Stimulated activated naive CD8-positive, alpha-beta T cell treated with anti-CD3 and anti-CD28 coated beads, Interleukin-15, Interleukin-2, amounts not matched to agents 100 ng/mL and 50 ng/mL, for 24 hours (primary cell): ENCODE measurements at regions not wholly inside any gene's neighbourhood (a gene's known extent, or its start where the extent isn't known, plus 50 kb on each side); places are given as distances from the start of the nearest gene placed in this dataset.
A peak's percentile ranks its signal among the peaks of the same experiment; 100 is the strongest.

Experiments used
- H3K27ac Mint-ChIP-seq: one replicate; pipeline ENCODE4 v1.8.0; 2021; ENCODE audit warnings: mild to moderate bottlenecking, mixed read lengths
- H3K27me3 Mint-ChIP-seq: one replicate; pipeline ENCODE4 v1.8.0; 2021; ENCODE audit warnings: mixed read lengths
- H3K36me3 Mint-ChIP-seq: one replicate; pipeline ENCODE4 v1.8.0; 2021; ENCODE audit warnings: low read depth, mixed read lengths
- H3K4me1 Mint-ChIP-seq: one replicate; pipeline ENCODE4 v1.8.0; 2021; ENCODE audit warnings: low read depth, mixed read lengths
- H3K4me3 Mint-ChIP-seq: one replicate; pipeline ENCODE4 v1.8.0; 2021; ENCODE audit warnings: mild to moderate bottlenecking, mixed read lengths
- H3K9me3 Mint-ChIP-seq: one replicate; pipeline ENCODE4 v1.8.0; 2021; ENCODE audit warnings: mixed read lengths

- no peaks in the 10 kb centered on the region for H3K27me3 Mint-ChIP-seq
- no peaks in the 10 kb centered on the region for H3K4me1 Mint-ChIP-seq
- no peaks in the 10 kb centered on the region for H3K36me3 Mint-ChIP-seq
- peaks cover under 1% of the 10 kb centered on the region for H3K9me3 Mint-ChIP-seq
- no peak overlapping the region for H3K4me3 Mint-ChIP-seq
- no peak overlapping the region for H3K27ac Mint-ChIP-seq
Observed at GRCh38 chr1:181409981-181410380, 73.3 kb upstream of the CACNA1E start.

GRCh38 chr1:181412746-181413145, 70.6 kb upstream of the CACNA1E start:
- Mint-ChIP-seq H3K27me3 (no peaks in the 10 kb centered on the region), H3K36me3 (no peaks in the 10 kb centered on the region), H3K9me3 (peaks cover 3% of the 10 kb centered on the region), H3K4me1 (no peaks in the 10 kb centered on the region), H3K27ac (no peak overlapping the region), H3K4me3 (no peak overlapping the region)

DNA sequence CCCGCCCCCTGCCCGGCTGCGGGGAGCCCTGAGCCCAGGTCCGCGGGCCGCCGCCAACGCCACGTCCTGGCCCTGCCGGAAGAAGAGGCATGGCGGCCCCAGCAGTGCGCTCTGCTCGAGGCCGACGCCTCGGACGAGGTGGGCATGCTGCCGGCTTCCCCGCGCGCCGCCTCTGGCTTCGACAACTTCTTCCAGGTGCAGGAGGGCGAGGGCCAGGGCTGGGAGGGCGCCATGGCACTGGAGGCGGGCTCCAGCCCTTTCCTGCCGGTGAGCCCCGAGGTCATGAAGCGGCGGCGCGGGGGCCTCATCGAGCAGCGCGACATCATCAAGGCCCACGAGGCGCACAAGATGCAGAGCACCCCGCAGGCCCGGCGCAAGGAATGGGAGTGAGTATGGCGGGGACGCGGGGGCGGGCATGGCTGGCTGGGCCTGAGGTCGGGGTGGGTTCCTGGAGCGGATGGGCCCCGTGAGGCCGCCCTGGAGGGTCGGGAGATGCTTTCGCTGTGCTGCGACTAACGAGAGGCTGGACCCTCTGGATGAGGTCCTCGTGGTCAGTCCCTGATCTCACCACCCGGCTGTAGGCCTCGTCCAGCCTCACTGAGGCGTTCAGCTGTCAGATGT, 70.0 kb upstream of the CACNA1E start:
- Mint-ChIP-seq H3K4me1 (no peaks in the 10 kb centered on the region), H3K36me3 (no peaks in the 10 kb centered on the region), H3K9me3 (peaks cover 3% of the 10 kb centered on the region), H3K27me3 (no peaks in the 10 kb centered on the region), H3K4me3 (no peak overlapping the region), H3K27ac (no peak overlapping the region)

- H3K27ac Mint-ChIP-seq: no peak overlapping the region
- H3K4me1 Mint-ChIP-seq: no peaks in the 10 kb centered on the region
- H3K27me3 Mint-ChIP-seq: no peaks in the 10 kb centered on the region
- H3K4me3 Mint-ChIP-seq: no peak overlapping the region
- H3K36me3 Mint-ChIP-seq: no peaks in the 10 kb centered on the region
- peaks cover 3% of the 10 kb centered on the region for H3K9me3 Mint-ChIP-seq
Observed at GRCh38 chr1:181413836-181414235, 69.5 kb upstream of the CACNA1E start.

DNA sequence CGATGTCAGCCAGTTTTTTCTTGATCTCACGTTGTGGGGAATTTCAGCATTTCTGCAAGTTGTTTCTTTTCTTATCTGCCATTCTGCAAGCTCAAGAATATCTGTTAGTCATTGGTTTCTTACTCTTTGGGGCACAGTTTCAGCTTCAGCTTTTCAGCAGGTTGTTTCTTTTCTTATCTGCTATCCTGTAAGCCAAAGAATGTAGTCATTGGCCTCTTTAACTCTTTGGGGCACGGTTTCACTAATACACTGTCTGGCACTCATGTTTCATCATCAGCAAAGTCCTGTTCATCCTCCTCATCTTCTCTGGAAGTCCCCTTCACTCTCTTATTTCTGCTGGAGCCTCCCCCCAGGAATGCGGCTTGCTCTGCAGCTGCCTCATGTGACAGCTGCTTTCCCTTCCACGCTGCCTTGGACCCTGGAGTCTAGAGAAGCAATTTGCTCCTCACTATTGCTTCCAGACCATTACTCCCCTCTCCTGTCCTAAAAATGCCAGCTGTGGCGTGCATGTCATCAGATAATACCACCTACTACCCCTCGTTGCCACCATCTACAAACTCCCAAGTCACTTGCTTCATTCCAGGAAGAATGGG, 67.0 kb upstream of the CACNA1E start:
- Mint-ChIP-seq H3K9me3 (peaks cover 3% of the 10 kb centered on the region), H3K4me1 (no peaks in the 10 kb centered on the region), H3K27ac (no peak overlapping the region), H3K27me3 (no peaks in the 10 kb centered on the region), H3K36me3 (no peaks in the 10 kb centered on the region), H3K4me3 (no peak overlapping the region)

GRCh38 chr1:181417915-181418314, 65.4 kb upstream of the CACNA1E start:
- Mint-ChIP-seq H3K9me3 (peaks cover 3% of the 10 kb centered on the region), H3K4me1 (no peaks in the 10 kb centered on the region), H3K27ac (no peak overlapping the region), H3K36me3 (no peaks in the 10 kb centered on the region), H3K4me3 (no peak overlapping the region), H3K27me3 (no peaks in the 10 kb centered on the region)

DNA sequence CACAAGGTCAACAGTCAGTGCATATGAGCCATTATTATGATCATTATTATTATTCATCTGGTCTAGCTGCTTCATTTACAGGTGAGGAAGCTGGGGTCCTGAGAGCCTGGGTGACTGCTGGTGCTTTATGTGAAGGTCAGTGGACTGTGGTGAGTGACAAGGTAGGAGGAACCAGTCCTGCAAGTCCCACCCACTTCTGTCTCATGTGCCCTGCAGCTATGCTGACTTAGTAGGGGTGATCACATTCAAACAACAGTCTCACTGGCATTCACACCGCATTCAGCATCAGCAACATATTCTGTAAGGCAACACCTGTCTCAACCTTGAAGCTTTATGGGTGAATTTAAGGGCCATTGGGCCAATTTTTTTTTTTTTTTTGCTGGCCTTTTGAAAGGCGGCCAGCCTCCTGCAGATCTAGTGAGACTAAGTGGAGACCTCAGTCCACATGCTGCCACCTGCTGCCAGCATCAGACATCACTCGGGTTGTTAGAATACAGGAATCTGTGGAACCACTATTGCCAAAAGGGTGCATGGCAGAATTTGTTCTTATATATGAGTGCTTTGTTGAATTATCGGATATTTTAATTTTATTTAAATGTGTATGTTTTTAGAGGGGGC, 59.9 kb upstream of the CACNA1E start:
- H3K4me1 Mint-ChIP-seq: peaks cover 6% of the 10 kb centered on the region
- H3K27me3 Mint-ChIP-seq: peaks cover 21% of the 10 kb centered on the region
- no peak overlapping the region for H3K27ac Mint-ChIP-seq
- no peak overlapping the region for H3K4me3 Mint-ChIP-seq
- no peaks in the 10 kb centered on the region for H3K36me3 Mint-ChIP-seq
- no peaks in the 10 kb centered on the region for H3K9me3 Mint-ChIP-seq

DNA sequence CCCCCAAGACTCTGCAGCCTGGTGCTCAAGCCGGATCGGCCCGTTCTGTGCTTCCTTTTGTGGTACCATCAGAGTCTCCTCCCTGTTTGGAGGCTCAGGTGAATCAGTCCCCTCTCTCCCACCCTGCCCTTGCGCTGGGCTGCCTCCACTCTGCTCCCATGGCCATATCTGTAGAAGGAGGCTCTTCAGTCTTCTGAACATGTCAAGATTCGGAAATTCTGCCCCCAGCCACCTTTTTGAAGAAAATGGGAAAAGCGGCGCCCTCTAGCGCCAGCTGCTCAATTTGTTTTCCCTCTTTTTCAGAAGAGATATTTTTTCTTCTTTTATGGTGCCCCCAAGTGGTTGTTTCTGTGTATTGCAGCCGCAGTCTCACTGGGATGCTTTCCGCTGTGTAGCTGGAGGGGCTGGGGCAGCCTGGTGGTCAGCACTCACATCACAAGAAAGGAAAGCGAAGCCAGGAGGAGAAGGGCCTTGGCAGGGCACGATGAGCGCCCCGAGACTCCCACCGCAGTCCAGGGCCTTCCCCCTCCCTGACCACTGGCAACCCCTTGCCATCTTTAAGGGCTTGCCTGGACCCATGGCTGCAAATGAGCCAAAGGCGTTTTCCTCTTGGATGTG, 58.4 kb upstream of the CACNA1E start:
- H3K9me3 Mint-ChIP-seq: no peaks in the 10 kb centered on the region
- peaks cover 24% of the 10 kb centered on the region for H3K27me3 Mint-ChIP-seq
- H3K4me1 Mint-ChIP-seq: peaks cover 6% of the 10 kb centered on the region
- peak overlapping the region; percentile 8 for H3K4me3 Mint-ChIP-seq
- no peaks in the 10 kb centered on the region for H3K36me3 Mint-ChIP-seq
- H3K27ac Mint-ChIP-seq: no peak overlapping the region

DNA sequence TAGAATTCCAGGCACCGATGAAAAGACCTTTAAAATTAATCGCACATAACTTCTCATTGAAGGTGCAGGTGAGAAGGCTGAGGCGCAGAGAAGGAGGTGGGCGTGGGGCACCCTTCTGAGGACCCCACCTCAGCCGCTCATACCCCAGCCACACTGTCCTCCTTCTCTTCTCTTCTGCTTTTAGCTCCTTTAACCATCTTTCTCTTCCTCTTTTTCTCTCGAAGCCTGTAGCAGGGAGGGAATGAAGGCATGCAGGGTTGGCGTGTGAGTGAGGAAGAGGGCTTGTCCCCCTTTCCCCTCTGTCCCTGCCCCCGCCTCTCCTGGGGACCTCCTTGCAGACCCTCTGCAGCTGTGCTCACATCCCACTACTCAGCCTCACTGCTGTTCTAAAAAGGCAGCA, 57.8 kb upstream of the CACNA1E start:
- Mint-ChIP-seq H3K9me3 (no peaks in the 10 kb centered on the region), H3K4me3 (no peak overlapping the region), H3K27me3 (peaks cover 24% of the 10 kb centered on the region), H3K27ac (no peak overlapping the region), H3K36me3 (no peaks in the 10 kb centered on the region), H3K4me1 (peaks cover 6% of the 10 kb centered on the region)

DNA sequence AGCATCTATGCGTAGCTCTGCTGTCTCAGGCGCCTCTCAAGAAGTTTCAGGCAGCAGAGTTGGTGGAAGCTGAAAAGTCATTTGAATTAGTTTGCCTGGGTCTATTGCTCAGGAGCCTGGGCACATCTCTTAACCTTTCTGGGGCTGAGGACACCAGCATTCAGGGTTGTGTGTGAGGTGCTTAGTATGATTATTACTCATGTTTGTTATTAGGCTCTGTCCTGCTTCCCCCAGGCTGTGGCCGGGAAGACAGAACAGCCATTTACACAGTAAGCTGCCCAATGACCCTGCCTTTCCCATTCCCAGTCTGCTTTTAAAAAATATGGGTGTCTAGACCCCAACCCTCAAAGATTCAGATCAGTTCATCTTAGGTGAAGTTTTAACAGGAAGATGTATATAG, 53.9 kb upstream of the CACNA1E start:
- Mint-ChIP-seq H3K36me3 (no peaks in the 10 kb centered on the region), H3K4me3 (no peak overlapping the region), H3K9me3 (no peaks in the 10 kb centered on the region), H3K27me3 (peaks cover 30% of the 10 kb centered on the region), H3K4me1 (peaks cover 6% of the 10 kb centered on the region), H3K27ac (no peak overlapping the region)

DNA sequence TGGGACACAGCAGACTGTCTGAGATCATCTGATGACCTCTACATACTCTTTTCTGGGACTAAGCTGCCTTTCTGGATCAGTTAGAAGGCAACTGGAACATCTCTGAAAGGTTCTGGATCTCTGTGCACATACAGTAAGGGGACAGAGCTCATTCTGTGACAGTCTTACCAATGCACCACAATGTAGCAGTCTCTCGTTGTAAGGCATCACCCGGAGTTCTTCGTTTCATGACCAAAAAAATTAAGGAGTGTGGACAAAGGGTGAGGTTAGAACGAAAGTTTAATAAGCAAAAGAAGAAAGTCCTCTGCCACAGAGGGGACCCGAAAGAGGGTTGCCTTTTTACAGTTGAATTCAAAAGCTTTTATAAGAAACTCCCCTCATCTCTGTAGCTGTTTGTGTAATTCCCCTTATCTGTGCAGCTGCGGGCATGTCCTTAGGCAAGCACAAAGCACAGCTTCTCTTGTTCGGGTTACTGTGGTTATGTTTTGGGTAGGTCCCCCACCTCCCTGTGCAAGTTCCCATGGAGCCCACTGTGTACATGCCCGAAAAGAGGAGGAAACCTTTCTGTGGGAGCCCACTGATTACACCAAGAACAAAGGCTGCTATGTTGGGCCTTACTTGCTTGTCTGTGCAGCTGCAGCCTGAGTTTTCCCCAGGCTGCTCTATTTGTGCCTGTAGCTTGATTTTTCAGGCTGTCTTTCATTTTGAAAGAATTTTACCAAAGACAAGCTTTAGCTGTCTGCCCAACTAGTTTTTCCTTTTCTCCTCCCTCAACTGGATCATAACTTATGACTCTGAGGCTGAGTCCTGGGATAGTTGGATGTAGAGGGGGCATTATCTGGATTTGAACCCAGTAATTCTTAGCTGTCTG, 53.1 kb upstream of the CACNA1E start:
- peaks cover 29% of the 10 kb centered on the region for H3K27me3 Mint-ChIP-seq
- no peaks in the 10 kb centered on the region for H3K36me3 Mint-ChIP-seq
- no peaks in the 10 kb centered on the region for H3K4me1 Mint-ChIP-seq
- no peak overlapping the region for H3K27ac Mint-ChIP-seq
- no peaks in the 10 kb centered on the region for H3K9me3 Mint-ChIP-seq
- no peak overlapping the region for H3K4me3 Mint-ChIP-seq
